ENCODE measurements at regions not wholly inside any gene's neighbourhood (a gene's known extent, or its start where the extent isn't known, plus 50 kb on each side); places are given as distances from the start of the nearest gene placed in this dataset.

- TF ChIP-seq POLR2A (IDR thresholded peaks at IDR 0.05; ENCODE audit: low read length), result no peak
- TF ChIP-seq CTCF (IDR thresholded peaks at IDR 0.05), result no peak
- TF ChIP-seq RCOR1 (IDR thresholded peaks at IDR 0.05; ENCODE audit: low read depth, low read length), result no peak
- no peak for TF ChIP-seq SMC3 (IDR thresholded peaks at IDR 0.05)
- TF ChIP-seq RFX5 (IDR thresholded peaks at IDR 0.05), result no peak
- no peak for TF ChIP-seq RAD21 (conservative IDR thresholded peaks at IDR 0.05 in 1 of 2, IDR thresholded peaks at IDR 0.05 in 1 of 2)
- TF ChIP-seq MAFK (IDR thresholded peaks at IDR 0.05; ENCODE audit: partially characterized antibody), result no peak
- no peak for TF ChIP-seq MAX (IDR thresholded peaks at IDR 0.05)
- no peak for TF ChIP-seq HOXA7 (CRISPR knock-in tag; IDR thresholded peaks at IDR 0.05)
- no peak for TF ChIP-seq NPAS2 (CRISPR knock-in tag; IDR thresholded peaks at IDR 0.05; ENCODE audit: borderline replicate concordance)
- TF ChIP-seq MAZ (IDR thresholded peaks at IDR 0.05; ENCODE audit: borderline replicate concordance, low read depth, low read length), result no peak
- no peak for TF ChIP-seq RNF2 (IDR thresholded peaks at IDR 0.05; ENCODE audit: borderline replicate concordance, low read depth)
- no peak for TF ChIP-seq REST (IDR thresholded peaks at IDR 0.05)
- no peak for TF ChIP-seq USF2 (IDR thresholded peaks at IDR 0.05)
These were observed 167.2 kb upstream of the RBBP8 start for GRCh38 chr18:22765896-22766295.
